WERI-Rb-1 (cell line): ENCODE measurements at regions not wholly inside any gene's neighbourhood (a gene's known extent, or its start where the extent isn't known, plus 50 kb on each side); places are given as distances from the start of the nearest gene placed in this dataset.

Experiments used
- DNase-seq: peaks from one replicate; pipeline ENCODE4 v3.0.0-alpha.2; 2020
- H3K27ac ChIP-seq: fragments of 250-450 bp; sonication (Bioruptor Pico); 2 replicates; pipeline ENCODE4 v1.5.1; 2020; ENCODE audit warnings: mild to moderate bottlenecking, moderate library complexity
- H3K27me3 ChIP-seq: fragments of 250-450 bp; sonication (Bioruptor Pico); 2 replicates; pipeline ENCODE4 v1.5.1; 2021; ENCODE audit warnings: mild to moderate bottlenecking, low read depth, moderate library complexity; ENCODE audit not compliant: insufficient read depth, severe bottlenecking
- H3K36me3 ChIP-seq: fragments of 250-450 bp; sonication (Bioruptor Pico); 2 replicates; pipeline ENCODE4 v1.5.1; 2020; ENCODE audit warnings: mild to moderate bottlenecking, moderate library complexity
- H3K4me3 ChIP-seq: 2 replicates; pipeline ENCODE4 v1.5.1; 2011; ENCODE audit warnings: low read depth, mild to moderate bottlenecking, control low read depth, low read length
- H3K9me3 ChIP-seq: fragments of 250-450 bp; sonication (Bioruptor Pico); 2 replicates; pipeline ENCODE4 v1.5.1; 2021; ENCODE audit warnings: mild to moderate bottlenecking, moderate library complexity; ENCODE audit not compliant: severe bottlenecking
- TF ChIP-seq, protein P1 (sequence below): IDR thresholded peaks from 2 replicates; pipeline ENCODE4 v1.5.1; 2011; ENCODE audit warnings: low read depth, mild to moderate bottlenecking, control low read depth, inconsistent platforms, low read length

DNA sequence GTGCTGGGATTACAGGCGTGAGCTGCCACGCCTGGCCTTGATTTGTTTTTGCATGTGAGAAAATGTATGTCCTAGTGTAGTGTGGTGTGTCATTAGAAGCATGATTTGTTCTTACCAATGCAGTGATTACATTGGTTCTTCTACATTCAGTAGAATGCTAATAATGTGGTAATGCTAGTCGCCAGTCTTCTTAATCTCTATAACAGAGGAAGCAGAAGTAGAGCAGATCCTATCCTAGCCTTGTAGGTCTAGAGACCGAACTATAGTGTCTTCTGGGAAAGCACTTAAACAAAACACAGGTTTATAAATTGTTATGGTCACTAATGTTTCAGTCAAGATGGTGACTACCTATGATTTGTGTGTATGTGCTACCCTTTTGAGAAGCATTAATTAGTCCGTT is 197.5 kb upstream of the DMRT1 start:
- Histone ChIP-seq H3K27ac (no peak overlapping the region), H3K27me3 (no peaks in the 10 kb centered on the region), H3K4me3 (no peak overlapping the region), H3K36me3 (peaks cover 5% of the 10 kb centered on the region; the same call in 1 of the 2 replicates), H3K9me3 (no peaks in the 10 kb centered on the region)
- TF ChIP-seq, protein P1, sequence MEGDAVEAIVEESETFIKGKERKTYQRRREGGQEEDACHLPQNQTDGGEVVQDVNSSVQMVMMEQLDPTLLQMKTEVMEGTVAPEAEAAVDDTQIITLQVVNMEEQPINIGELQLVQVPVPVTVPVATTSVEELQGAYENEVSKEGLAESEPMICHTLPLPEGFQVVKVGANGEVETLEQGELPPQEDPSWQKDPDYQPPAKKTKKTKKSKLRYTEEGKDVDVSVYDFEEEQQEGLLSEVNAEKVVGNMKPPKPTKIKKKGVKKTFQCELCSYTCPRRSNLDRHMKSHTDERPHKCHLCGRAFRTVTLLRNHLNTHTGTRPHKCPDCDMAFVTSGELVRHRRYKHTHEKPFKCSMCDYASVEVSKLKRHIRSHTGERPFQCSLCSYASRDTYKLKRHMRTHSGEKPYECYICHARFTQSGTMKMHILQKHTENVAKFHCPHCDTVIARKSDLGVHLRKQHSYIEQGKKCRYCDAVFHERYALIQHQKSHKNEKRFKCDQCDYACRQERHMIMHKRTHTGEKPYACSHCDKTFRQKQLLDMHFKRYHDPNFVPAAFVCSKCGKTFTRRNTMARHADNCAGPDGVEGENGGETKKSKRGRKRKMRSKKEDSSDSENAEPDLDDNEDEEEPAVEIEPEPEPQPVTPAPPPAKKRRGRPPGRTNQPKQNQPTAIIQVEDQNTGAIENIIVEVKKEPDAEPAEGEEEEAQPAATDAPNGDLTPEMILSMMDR: no peak
- no peak for DNase-seq

DNA sequence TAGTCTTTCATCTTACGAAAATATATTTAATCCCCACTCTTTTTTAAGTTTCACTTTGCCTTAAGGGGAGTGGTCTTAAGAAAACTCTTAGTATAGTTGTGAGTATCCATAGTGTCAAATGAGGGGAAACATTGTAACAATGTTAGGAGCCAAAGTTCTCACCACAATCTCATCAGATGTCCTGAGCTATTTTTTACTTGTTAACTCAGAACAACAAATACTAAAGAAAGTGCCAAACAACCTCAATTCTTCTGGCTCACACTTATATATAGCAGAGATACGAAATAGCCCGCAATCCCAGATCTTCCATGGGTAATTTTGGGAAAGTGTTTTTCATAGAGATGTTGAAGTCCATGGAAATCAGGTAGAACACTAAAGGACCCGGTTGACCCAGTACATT is 194.0 kb upstream of the DMRT1 start:
- no peak overlapping the region for H3K4me3 ChIP-seq
- no peak overlapping the region for H3K27ac ChIP-seq
- no peaks in the 10 kb centered on the region for H3K27me3 ChIP-seq
- TF ChIP-seq, protein P1: no peak
- no peak for DNase-seq
- H3K36me3 ChIP-seq: no peaks in the 10 kb centered on the region; the same call in 1 of the 2 replicates
- no peaks in the 10 kb centered on the region for H3K9me3 ChIP-seq

DNA sequence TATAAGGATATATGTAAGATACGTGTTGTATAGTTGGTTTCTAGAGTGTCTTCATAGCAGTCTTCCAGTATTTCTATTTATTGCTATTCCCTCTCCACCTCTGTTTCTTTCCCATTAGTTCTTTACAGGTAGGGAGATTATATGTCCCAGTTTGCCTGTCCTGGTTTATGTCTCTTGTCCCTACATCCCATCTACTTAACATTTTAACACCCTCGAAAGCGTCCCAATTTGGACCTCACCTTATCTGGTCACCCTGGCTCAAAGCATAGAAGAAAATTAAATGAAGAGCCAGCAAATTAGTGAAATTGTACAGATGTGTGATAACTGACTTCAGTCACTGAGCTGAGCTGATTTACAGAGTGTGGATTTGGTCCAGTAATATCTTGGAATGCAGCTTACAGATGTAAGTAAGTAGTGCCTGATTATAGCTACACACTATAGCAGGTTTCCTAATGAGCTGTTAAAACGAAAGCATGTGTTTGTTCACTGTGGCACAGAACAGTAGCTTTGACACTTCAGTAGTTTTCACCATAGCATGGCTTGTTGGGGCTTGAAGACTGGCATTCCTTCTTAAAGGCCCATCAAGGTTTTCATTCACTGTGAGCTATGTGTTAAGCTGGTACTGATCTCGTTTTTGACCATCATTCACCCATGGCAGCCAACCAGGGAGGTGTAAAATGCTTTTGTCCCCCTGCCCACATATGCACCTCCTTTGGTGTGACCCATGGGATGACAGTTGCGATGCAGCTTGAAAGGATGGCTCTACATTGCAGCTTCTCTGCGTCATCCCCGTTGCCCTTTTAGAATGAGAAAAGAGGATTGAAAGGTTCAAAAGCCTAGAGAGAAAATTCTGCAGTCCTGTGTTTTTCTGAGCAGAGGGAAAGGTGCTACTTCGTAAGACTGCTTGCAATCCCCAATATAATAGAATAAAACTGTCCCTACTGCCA is 192.1 kb upstream of the DMRT1 start:
- no peaks in the 10 kb centered on the region for H3K27me3 ChIP-seq
- no peak overlapping the region for H3K4me3 ChIP-seq
- DNase-seq: no peak
- H3K9me3 ChIP-seq: no peaks in the 10 kb centered on the region
- H3K36me3 ChIP-seq: peaks cover 3% of the 10 kb centered on the region; the same call in 1 of the 2 replicates
- TF ChIP-seq, protein P1: no peak
- no peak overlapping the region for H3K27ac ChIP-seq

DNA sequence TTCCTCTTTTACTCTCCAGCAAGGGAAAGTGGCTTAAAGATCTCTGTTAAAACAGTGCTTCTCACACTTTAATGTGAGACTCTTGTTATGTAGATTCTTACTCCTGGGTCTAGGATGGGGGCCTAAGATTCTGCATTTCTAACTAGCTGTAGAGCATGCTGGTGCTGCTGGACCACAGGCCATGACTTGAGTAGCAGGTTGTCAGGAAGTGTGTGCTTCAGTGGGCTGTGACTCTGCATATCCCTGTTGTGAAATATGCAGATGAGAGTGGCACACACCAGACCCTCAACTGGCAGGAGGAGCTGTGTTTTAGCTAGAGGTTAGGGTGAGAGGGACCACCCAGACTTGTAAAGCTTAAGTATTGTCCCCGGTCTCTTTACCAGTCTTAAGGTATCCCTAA is 191.1 kb upstream of the DMRT1 start:
- Histone ChIP-seq H3K36me3 (0 out of 2 replicates have a peak, but pooled peaks cover 3% of the 10 kb centered on the region), H3K27ac (no peak overlapping the region), H3K9me3 (no peaks in the 10 kb centered on the region), H3K27me3 (no peaks in the 10 kb centered on the region), H3K4me3 (no peak overlapping the region)
- no peak for DNase-seq
- TF ChIP-seq, protein P1: no peak

DNA sequence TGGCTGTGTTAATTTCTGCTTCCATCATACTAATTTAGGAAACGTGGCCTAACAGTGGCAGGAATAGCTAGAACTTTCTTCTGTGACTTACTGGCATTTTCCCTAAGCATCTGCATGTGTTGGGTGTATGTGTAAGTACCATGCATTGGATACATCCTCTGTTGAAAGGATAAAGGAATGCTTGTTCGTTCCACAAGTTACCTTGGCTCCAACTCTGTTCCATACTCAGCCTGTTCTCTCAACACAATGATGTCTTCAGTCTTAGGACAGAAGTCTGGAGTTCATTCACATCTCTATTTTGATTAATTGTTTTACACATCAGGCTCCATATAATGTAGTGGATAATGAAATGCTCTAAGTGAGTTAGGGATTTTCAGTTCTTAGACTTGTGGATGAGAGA is 190.1 kb upstream of the DMRT1 start:
- DNase-seq: no peak
- H3K36me3 ChIP-seq: 0 out of 2 replicates have a peak, but pooled peaks cover 3% of the 10 kb centered on the region
- H3K9me3 ChIP-seq: no peaks in the 10 kb centered on the region
- TF ChIP-seq, protein P1: no peak
- no peak overlapping the region for H3K27ac ChIP-seq
- H3K4me3 ChIP-seq: no peak overlapping the region
- H3K27me3 ChIP-seq: no peaks in the 10 kb centered on the region

DNA sequence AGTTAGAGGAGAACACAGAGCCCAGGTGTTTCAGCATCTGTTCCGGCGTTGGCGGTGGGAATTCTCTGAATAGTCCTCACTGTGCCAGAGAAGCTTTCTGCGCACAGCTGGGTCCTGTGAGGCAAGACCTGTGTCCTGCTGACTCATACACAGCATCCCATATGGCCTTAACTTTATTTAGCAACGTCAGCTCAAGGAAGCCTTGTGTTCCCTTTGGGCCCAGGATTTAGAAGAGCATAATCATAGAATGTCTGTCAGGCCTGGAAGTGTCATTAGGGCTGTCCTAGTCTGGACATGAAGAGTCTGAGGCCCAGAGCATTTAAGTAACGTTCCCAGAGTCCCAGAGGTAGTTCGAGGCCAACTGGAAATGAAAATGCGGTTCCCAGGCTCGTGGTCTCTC is 188.6 kb upstream of the DMRT1 start:
- Histone ChIP-seq H3K36me3 (0 out of 2 replicates have a peak, but pooled peaks cover 3% of the 10 kb centered on the region), H3K27ac (no peak overlapping the region), H3K4me3 (no peak overlapping the region), H3K27me3 (no peaks in the 10 kb centered on the region), H3K9me3 (no peaks in the 10 kb centered on the region)
- TF ChIP-seq, protein P1: no peak
- DNase-seq: no peak
